Heart right ventricle (tissue), 16 donors: ENCODE measurements at regions not wholly inside any gene's neighbourhood (a gene's known extent, or its start where the extent isn't known, plus 50 kb on each side); places are given as distances from the start of the nearest gene placed in this dataset.
"Not testable (repeated sequence)": the region's sequence is repeated elsewhere in the genome, so short reads cannot be mapped to it uniquely, and the experiment has no call there.

Experiments
- ATAC-seq, 8 donors: fragments of 200-7000 bp; cut with Tn5 transposase; one replicate each; pipeline ENCODE4 v1.9.1; 2020; ENCODE audit warnings: mild to moderate bottlenecking in 8 of 8, moderate library complexity in 8 of 8, moderate number of reproducible peaks in 1 of 8
- DNase-seq, 2 donors: peaks; one replicate each; pipeline ENCODE4 v3.0.0-alpha.2; 2020
- H3K27ac ChIP-seq, 10 donors: fragments of 200-600 bp; sonication (generic) in 2 of 10; one replicate each; pipeline versions ENCODE4 v1.5.0 to v1.8.0; 2020 to 2022; ENCODE audit warnings: mild to moderate bottlenecking in 3 of 10
- H3K27me3 ChIP-seq, 7 donors: fragments of 200-600 bp; one replicate each; pipeline ENCODE4 v1.8.0; 2021 to 2022; ENCODE audit warnings: mild to moderate bottlenecking in 2 of 7
- H3K36me3 ChIP-seq, 9 donors: fragments of 200-600 bp; sonication (generic) in 1 of 9; one replicate each; pipeline versions ENCODE4 v1.5.0 to v1.8.0; 2020 to 2022; ENCODE audit warnings: mild to moderate bottlenecking in 2 of 9
- H3K4me1 ChIP-seq, 9 donors: fragments of 200-600 bp; sonication (generic) in 1 of 9; one replicate each; pipeline versions ENCODE4 v1.5.0 to v1.8.0; 2020 to 2022; ENCODE audit warnings: mild to moderate bottlenecking in 4 of 9
- H3K4me3 ChIP-seq, 10 donors: fragments of 200-600 bp; sonication (generic) in 2 of 10; one replicate each; pipeline versions ENCODE4 v1.5.0 to v1.8.0; 2020 to 2022; ENCODE audit warnings: mild to moderate bottlenecking in 7 of 10, moderate library complexity in 2 of 10
- H3K9me3 ChIP-seq, 11 donors: fragments of 200-600 bp in 10 of 11; sonication (generic) in 2 of 11; one replicate each; pipeline versions ENCODE4 v1.5.0 to v1.8.0; 2013 to 2022; ENCODE audit warnings: mild to moderate bottlenecking in 2 of 11, control low read depth in 1 of 11, moderate library complexity in 1 of 11
- CTCF ChIP-seq, 9 donors: fragments of 200-600 bp; sonication (generic) in 2 of 9; IDR thresholded peaks; one replicate each; pipeline versions ENCODE4 v1.5.0 to v1.8.0; 2021 to 2022; ENCODE audit warnings: antibody characterized with exemption in 9 of 9, mild to moderate bottlenecking in 5 of 9, moderate library complexity in 1 of 9
- WGBS, 2 donors: extraction: QIAGEN DNeasy Blood & Tissue Kit; methylation state at CpG; one replicate each; pipeline ENCODE4 v1.1.7; 2013; ENCODE audit warnings: inconsistent platforms in 1 of 2; 5-methylcytosine and 5-hydroxymethylcytosine counted together
- intact Hi-C, 10 donors: fragments of 100-400 bp; cut with DNase I; formaldehyde crosslinking; loops; one replicate each; pipeline versions ENCODE4 v1.11.1 to v1.14.2; 2022
- donor health status: Arrhythmogenic right ventricular cardiomyopathy.
- donor health status: ischemic (EF 13 %, LVEDD 7.1; RV severe dilation, severe dysfunction).
- donor health status: healthy with polysubstance abuse.
- donor health status: DM: no; HTN: yes; CAD: no.
- donor health status: DM: no; HTN: no; CAD: no.
- donor health status: ischemic (EF 25% LVEDD 6.9; RV normal size, moderate dysfunction).
- donor health status: ischemic (EF 25% LVEDD 5.7; RV mildly dilated, moderate dysfunction).
- donor health status: healthy.
- donor health status: DM: yes; HTN: yes; CAD: no.
- donor health status: Ischemic cardiomyopathy.
- donor health status: ischemic (EF 35%, LVEDD 5.7; RV mildly dilated, moderate dysfunction).
- donor health status: nonischemic (EF 11% LVEDD 7.7; RV severe dilation, severe dysfunction).
- donor health status: DM: yes; HTN: yes; CAD: no.
- donor health status: PGD.
- donor health status: ischemic (EF 29% LVEDD 5.4; RV normal size, mild dysfunction).
- donor health status: nonischemic (EF 23%, LVEDD 6.1; RV moderate dilation, normal function).

GRCh38 chr7:127476618-127477017 is 84.1 kb upstream of the ZNF800 start:
- H3K4me1 ChIP-seq: no peaks in the 10 kb centered on the region
- no peaks in the 10 kb centered on the region for H3K9me3 ChIP-seq
- no peaks in the 10 kb centered on the region for H3K36me3 ChIP-seq
- WGBS, 2 donors: 61 to 73% methylated on average over 1 of the region's 1 CpG
- peaks cover 0 to 26% (median 6%) of the 10 kb centered on the region in 7 donors for H3K27me3 ChIP-seq
- no peak for ATAC-seq
- DNase-seq: no peak
- no peak overlapping the region for H3K4me3 ChIP-seq
- TF ChIP-seq CTCF (IDR thresholded peaks at IDR 0.05): no peak
- H3K27ac ChIP-seq: no peak overlapping the region
- intact Hi-C loops: no loop called here

GRCh38 chr7:127474457-127474856 is 81.9 kb upstream of the ZNF800 start:
- TF ChIP-seq CTCF (IDR thresholded peaks at IDR 0.05): no peak
- Histone ChIP-seq H3K36me3 (no peaks in the 10 kb centered on the region), H3K27ac (no peak overlapping the region), H3K27me3 (peaks cover 0 to 10% (median 5%) of the 10 kb centered on the region in 7 donors), H3K4me1 (no peaks in the 10 kb centered on the region), H3K9me3 (no peaks in the 10 kb centered on the region), H3K4me3 (no peak overlapping the region)
- ATAC-seq (no peak), DNase-seq (no peak)
- intact Hi-C loops: no loop called here

GRCh38 chr7:127473409-127473808 is 80.9 kb upstream of the ZNF800 start:
- no peaks in the 10 kb centered on the region for H3K9me3 ChIP-seq
- no peak for DNase-seq
- intact Hi-C loops: no loop called here
- H3K4me3 ChIP-seq: no peak overlapping the region
- TF ChIP-seq CTCF (IDR thresholded peaks at IDR 0.05): no peak
- H3K27ac ChIP-seq: no peak overlapping the region
- no peaks in the 10 kb centered on the region for H3K36me3 ChIP-seq
- H3K4me1 ChIP-seq: no peaks in the 10 kb centered on the region
- H3K27me3 ChIP-seq: peaks cover 0 to 5% (median 0%) of the 10 kb centered on the region in 7 donors
- 0 to 9% methylated on average over 1 of the region's 1 CpG for WGBS, 2 donors
- no peak for ATAC-seq

GRCh38 chr7:127460077-127460476 is 67.6 kb upstream of the ZNF800 start:
- Histone ChIP-seq H3K27ac (no peak overlapping the region), H3K4me1 (no peaks in the 10 kb centered on the region), H3K4me3 (no peak overlapping the region), H3K9me3 (peaks cover 0 to 42% (median 5%) of the 10 kb centered on the region in 11 donors), H3K36me3 (no peaks in the 10 kb centered on the region), H3K27me3 (no peaks in the 10 kb centered on the region)
- ATAC-seq: no peak
- intact Hi-C loops: no loop called here
- no peak for DNase-seq
- TF ChIP-seq CTCF (IDR thresholded peaks at IDR 0.05): no peak

- DNase-seq, ATAC-seq: not testable (repeated sequence)
- 73 to 81% methylated on average over 10 of the region's 10 CpGs for WGBS, 2 donors
Observed at GRCh38 chr7:127451258-127451657, 58.8 kb upstream of the ZNF800 start.

More at GRCh38 chr7:127451258-127451657, 58.8 kb upstream of the ZNF800 start:
- Histone ChIP-seq H3K9me3 (peaks cover 0 to 27% (median 8%) of the 10 kb centered on the region in 11 donors), H3K27me3 (peaks cover 0 to 22% (median 5%) of the 10 kb centered on the region in 7 donors)
- H3K4me1 ChIP-seq, H3K27ac ChIP-seq, intact Hi-C loops, H3K4me3 ChIP-seq, H3K36me3 ChIP-seq: not testable (repeated sequence)
